ENCODE measurements at regions not wholly inside any gene's neighbourhood (a gene's known extent, or its start where the extent isn't known, plus 50 kb on each side); places are given as distances from the start of the nearest gene placed in this dataset.

DNA sequence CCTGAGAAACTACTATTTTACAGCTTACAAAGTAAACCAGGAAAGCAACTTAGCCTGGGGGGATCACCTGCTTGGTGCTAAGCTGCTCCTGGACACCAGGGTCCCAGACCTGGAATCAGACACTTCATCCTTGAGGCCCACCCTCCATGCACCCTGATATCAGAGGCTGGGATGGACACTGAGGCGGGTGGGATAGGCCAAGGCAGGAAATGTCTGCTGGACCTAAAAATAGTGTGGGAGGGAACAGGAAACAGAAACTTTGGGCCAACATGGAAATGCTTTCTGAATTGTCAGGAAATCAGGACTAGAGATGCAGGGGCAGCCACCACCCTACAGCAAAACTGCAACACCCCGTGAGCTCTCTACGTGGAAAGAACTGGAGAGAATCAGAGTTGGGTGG is 101.5 kb upstream of the PODXL start:
- WGBS, 2 donors, result 70 to 72% methylated on average over 3 of the region's 3 CpGs
- Histone ChIP-seq H3K27me3 (peaks cover 0 to 3% of the 10 kb centered on the region in 2 donors), H3K36me3 (no peaks in the 10 kb centered on the region), H3K9me3 (no peaks in the 10 kb centered on the region), H3K4me1 (peaks cover 0 to 6% (median 0%) of the 10 kb centered on the region in 4 donors), H3K27ac (no peak overlapping the region), H3K4me3 (no peak overlapping the region)
- DNase-seq (ENCODE audit: low spot score in 2 of 2), result no peak
- TF ChIP-seq POLR2A (IDR thresholded peaks at IDR 0.05) (no peak), EP300 (IDR thresholded peaks at IDR 0.05) (no peak)
- TF ChIP-seq, protein P1, sequence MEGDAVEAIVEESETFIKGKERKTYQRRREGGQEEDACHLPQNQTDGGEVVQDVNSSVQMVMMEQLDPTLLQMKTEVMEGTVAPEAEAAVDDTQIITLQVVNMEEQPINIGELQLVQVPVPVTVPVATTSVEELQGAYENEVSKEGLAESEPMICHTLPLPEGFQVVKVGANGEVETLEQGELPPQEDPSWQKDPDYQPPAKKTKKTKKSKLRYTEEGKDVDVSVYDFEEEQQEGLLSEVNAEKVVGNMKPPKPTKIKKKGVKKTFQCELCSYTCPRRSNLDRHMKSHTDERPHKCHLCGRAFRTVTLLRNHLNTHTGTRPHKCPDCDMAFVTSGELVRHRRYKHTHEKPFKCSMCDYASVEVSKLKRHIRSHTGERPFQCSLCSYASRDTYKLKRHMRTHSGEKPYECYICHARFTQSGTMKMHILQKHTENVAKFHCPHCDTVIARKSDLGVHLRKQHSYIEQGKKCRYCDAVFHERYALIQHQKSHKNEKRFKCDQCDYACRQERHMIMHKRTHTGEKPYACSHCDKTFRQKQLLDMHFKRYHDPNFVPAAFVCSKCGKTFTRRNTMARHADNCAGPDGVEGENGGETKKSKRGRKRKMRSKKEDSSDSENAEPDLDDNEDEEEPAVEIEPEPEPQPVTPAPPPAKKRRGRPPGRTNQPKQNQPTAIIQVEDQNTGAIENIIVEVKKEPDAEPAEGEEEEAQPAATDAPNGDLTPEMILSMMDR (IDR thresholded peaks at IDR 0.05), result no peak

DNA sequence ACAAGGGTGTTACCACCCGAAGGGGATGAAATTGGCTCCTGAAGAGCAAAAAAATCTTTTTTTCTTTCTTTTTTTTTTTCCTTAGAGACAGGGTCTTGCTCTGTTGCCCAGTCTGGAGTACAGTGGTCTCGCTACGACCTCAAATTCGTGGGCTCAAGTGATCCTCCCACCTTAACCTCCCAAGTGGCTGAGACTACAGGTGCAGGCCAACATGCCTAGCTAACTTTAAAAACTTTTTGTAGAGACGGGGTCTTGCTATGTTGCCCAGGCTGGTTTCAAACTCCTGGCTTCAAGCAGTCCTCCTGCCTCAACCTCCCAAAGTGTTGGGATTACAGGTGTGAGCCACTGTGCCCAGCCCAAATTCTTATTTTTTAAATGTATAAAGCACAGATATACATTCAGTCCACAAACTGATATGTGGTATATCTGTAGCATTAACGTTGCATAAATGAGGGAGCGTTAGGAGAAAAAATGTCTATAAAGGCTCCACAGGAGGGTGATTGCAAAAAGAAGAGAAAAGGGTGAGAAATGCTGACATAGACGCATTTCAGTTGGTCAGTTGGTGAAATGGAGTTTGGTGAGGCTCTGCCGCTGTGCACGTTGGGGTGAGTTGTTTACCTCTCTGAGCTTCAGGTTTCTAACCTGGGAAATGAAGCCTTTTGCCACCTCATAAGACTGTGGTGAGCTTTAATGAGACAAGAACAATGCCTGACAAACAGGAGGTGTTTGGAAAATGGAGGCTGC is 100.7 kb upstream of the PODXL start:
- WGBS, 2 donors, result 75 to 89% methylated on average over 9 to 10 of the region's 10 CpGs

DNA sequence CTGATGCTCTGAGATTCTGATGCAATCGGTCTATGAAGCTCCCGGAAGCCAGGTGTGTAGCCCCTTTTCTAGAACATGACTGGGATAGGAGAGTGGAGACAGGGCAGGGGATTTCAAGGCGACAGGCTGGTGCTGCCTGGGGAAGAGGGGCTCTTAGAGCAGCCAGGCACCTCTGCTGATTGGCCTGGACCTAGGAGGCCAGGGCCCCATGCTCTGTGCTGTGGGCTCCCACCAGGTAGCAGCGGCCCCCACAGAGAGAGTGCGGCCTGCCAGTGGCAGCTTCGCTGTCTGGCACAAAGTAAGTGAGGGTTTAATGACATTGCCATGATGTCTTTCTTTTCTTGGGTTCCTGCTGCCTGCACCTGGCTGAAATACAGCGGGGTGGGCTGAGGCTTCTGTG is 99.4 kb upstream of the PODXL start:
- Histone ChIP-seq H3K36me3 (no peaks in the 10 kb centered on the region), H3K27ac (no peak overlapping the region), H3K27me3 (peaks cover 0 to 3% of the 10 kb centered on the region in 2 donors), H3K4me1 (peaks cover 0 to 6% (median 0%) of the 10 kb centered on the region in 4 donors), H3K9me3 (no peaks in the 10 kb centered on the region), H3K4me3 (no peak overlapping the region)
- DNase-seq (ENCODE audit: low spot score in 2 of 2), result no peak
- 75 to 86% methylated on average over 7 of the region's 7 CpGs for WGBS, 2 donors
- TF ChIP-seq POLR2A (IDR thresholded peaks at IDR 0.05) (no peak), EP300 (IDR thresholded peaks at IDR 0.05) (no peak)
- TF ChIP-seq, protein P1 (IDR thresholded peaks at IDR 0.05), result no peak

More for the DNA sequence above, 100.7 kb upstream of the PODXL start:
- Histone ChIP-seq H3K36me3 (no peaks in the 10 kb centered on the region), H3K27me3 (peaks cover 0 to 3% of the 10 kb centered on the region in 2 donors), H3K9me3 (no peaks in the 10 kb centered on the region), H3K4me3 (no peak overlapping the region), H3K27ac (no peak overlapping the region), H3K4me1 (peaks cover 0 to 6% (median 0%) of the 10 kb centered on the region in 4 donors)
- TF ChIP-seq EP300 (IDR thresholded peaks at IDR 0.05) (no peak), POLR2A (IDR thresholded peaks at IDR 0.05) (no peak)
- TF ChIP-seq, protein P1 (IDR thresholded peaks at IDR 0.05), result no peak
- DNase-seq (ENCODE audit: low spot score in 2 of 2), result no peak

DNA sequence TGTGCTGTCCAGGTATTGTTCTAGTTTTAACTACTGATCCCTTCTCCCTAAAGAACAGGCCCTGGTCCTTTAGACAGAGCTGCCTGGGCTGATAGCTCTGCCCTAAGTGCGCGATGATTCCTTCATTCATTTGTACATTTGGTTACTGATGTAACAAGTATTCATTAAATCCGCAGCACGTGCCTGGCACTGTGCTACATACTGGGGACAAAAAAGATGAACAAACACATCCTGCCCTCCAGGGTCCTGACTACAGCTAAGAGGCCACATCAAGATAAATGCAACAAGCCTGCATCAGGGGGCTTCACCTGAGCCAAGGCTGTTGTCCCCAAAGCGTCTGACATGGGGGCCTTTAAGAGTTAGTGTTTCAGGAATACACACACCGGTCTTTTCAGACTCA is 99.0 kb upstream of the PODXL start:
- Histone ChIP-seq H3K4me1 (peaks cover 0 to 6% (median 0%) of the 10 kb centered on the region in 4 donors), H3K27ac (no peak overlapping the region), H3K4me3 (no peak overlapping the region), H3K9me3 (no peaks in the 10 kb centered on the region), H3K27me3 (peaks cover 0 to 3% of the 10 kb centered on the region in 2 donors), H3K36me3 (no peaks in the 10 kb centered on the region)
- no peak for DNase-seq (ENCODE audit: low spot score in 2 of 2)
- WGBS, 2 donors, result 88 to 92% methylated on average over 6 of the region's 6 CpGs
- TF ChIP-seq EP300 (IDR thresholded peaks at IDR 0.05), result no peak

DNA sequence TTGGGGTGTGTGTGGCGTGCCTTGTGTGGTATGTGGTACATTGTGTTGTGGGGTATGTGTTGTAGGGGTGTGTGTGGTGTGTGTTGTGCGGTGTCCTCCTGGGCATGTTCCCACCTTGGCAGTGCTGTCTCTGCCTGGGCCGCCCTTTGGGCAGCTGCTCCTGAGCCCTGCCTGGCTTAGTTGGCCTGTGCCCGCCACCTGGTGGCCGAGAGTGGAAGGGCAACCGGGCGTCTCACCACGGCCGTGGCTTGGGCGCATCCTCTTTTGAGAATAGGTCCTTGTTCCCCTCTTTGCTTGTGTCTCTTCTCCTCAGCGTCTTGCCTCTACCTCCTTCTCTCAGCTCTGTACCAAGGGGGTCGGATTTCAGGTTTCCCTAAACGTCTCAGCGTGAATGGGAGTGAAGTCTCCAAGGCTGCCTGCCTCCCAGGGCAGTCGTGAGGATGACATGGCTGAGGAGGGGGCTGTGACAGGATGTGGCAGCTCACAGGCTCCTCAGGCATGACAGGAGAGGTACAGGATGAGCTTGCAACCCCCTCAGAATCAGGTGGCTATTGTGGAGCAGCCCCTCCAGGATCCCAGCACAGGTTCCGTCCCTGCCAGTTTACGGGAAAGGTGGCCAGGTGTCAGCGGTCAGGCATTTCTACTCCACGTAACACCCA is 98.4 kb upstream of the PODXL start:
- Histone ChIP-seq H3K36me3 (no peaks in the 10 kb centered on the region), H3K27me3 (peaks cover 0 to 3% of the 10 kb centered on the region in 2 donors), H3K4me3 (no peak overlapping the region), H3K9me3 (no peaks in the 10 kb centered on the region), H3K4me1 (peaks cover 0 to 6% (median 0%) of the 10 kb centered on the region in 4 donors), H3K27ac (no peak overlapping the region)
- WGBS, 2 donors, result 32 to 35% methylated on average over 13 to 19 of the region's 19 CpGs
- TF ChIP-seq EP300 (IDR thresholded peaks at IDR 0.05) (peak in 1 of 2 donors; percentile 30), POLR2A (IDR thresholded peaks at IDR 0.05) (no peak)
- TF ChIP-seq, protein P1 (IDR thresholded peaks at IDR 0.05), result peak; percentile 84 to 95 (median 92)
- DNase-seq (ENCODE audit: low spot score in 2 of 2), result peak; percentile 81 to 94
